Right atrium auricular region (tissue), 2 donors: ENCODE measurements at regions not wholly inside any gene's neighbourhood (a gene's known extent, or its start where the extent isn't known, plus 50 kb on each side); places are given as distances from the start of the nearest gene placed in this dataset.

Source experiments
- DNase-seq: peaks from one replicate; pipeline ENCODE4 v3.0.0-alpha.2; 2019; ENCODE audit warnings: low spot score
- H3K27ac ChIP-seq, 2 donors: fragments of 200-600 bp; sonication (generic); 1 replicate in 1 of 2; 2 replicates in 1 of 2; pipeline ENCODE4 v1.5.1; 2016 to 2019
- H3K27me3 ChIP-seq, 2 donors: fragments of 200-600 bp; sonication (generic); one replicate each; pipeline versions ENCODE4 v1.5.1 to v1.6.0; 2017 to 2019
- H3K36me3 ChIP-seq: fragments of 200-600 bp; sonication (generic); one replicate; pipeline ENCODE4 v1.5.1; 2016
- H3K4me1 ChIP-seq, 2 donors: fragments of 200-600 bp; sonication (generic); one replicate each; pipeline versions ENCODE4 v1.5.1 to v1.6.0; 2017 to 2019
- H3K4me3 ChIP-seq, 2 donors: fragments of 200-600 bp; sonication (generic); 1 replicate in 1 of 2; 2 replicates in 1 of 2; pipeline ENCODE4 v1.5.1; 2017 to 2019; ENCODE audit warnings: mild to moderate bottlenecking in 1 of 2, moderate library complexity in 1 of 2
- H3K9me3 ChIP-seq, 2 donors: fragments of 200-600 bp; sonication (generic); one replicate each; pipeline ENCODE4 v1.5.1; 2019
- TF ChIP-seq, protein P1 (sequence below), 2 donors: fragments of 200-600 bp; sonication (generic); IDR thresholded peaks; one replicate each; pipeline ENCODE4 v1.5.1; 2019; ENCODE audit warnings: antibody characterized with exemption in 2 of 2

DNA sequence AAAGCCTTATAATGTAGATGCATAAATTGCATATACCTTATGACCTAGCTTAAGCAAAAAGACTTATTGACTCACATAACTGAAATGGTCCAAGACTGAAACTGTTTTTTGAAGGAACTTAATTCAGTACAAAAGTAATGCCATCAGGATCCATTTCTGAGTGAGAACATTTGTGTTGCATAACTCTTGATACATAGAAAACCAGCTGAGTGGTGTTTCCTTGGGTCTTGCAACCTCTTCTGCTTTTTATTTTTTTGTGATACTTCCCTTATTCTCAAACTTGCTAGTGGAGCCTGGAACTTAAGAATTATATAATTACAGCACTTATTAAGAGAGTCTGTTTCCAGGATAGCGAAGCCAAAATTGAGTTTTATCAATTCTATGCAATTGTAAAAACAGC, 272.0 kb downstream of the MAN2A1 start:
- Histone ChIP-seq H3K36me3 (no peaks in the 10 kb centered on the region), H3K27me3 (no peaks in the 10 kb centered on the region), H3K4me1 (no peaks in the 10 kb centered on the region), H3K27ac (no peak overlapping the region), H3K4me3 (no peak overlapping the region), H3K9me3 (no peaks in the 10 kb centered on the region)
- TF ChIP-seq, protein P1, sequence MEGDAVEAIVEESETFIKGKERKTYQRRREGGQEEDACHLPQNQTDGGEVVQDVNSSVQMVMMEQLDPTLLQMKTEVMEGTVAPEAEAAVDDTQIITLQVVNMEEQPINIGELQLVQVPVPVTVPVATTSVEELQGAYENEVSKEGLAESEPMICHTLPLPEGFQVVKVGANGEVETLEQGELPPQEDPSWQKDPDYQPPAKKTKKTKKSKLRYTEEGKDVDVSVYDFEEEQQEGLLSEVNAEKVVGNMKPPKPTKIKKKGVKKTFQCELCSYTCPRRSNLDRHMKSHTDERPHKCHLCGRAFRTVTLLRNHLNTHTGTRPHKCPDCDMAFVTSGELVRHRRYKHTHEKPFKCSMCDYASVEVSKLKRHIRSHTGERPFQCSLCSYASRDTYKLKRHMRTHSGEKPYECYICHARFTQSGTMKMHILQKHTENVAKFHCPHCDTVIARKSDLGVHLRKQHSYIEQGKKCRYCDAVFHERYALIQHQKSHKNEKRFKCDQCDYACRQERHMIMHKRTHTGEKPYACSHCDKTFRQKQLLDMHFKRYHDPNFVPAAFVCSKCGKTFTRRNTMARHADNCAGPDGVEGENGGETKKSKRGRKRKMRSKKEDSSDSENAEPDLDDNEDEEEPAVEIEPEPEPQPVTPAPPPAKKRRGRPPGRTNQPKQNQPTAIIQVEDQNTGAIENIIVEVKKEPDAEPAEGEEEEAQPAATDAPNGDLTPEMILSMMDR (IDR thresholded peaks at IDR 0.05) = no peak
- DNase-seq = no peak

DNA sequence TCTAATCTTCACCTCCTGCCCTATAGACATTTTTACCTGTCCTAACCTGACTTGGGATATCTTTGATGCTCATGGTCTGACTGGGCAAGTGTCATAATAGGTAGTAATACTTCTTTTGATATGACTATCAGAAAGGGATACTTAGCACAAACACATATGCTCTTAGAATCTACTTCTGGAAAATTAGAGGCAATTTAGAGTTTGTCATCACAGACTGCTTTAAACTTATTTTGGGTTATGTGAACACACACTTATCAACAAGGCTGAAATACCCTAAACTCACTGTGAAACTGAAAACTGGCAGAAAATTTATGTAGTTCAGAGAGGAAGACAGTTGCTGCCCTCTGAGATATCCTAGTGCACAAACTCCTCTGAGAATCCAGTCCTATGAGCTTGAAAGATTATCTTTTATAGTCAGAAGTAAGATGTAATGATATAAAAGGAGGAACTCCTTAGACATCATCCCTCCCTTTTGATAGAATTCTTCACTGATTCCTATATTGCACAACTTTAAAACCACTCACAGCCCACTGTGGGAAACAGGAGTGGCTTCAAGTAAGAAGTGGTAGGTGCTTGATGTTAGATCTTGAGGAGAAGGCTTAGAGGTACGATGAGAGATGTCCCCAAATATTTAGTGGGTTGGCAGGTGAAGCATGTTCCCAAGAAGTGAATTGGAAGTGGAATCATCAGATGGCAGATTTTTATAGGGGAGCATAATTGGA, 273.3 kb downstream of the MAN2A1 start:
- Histone ChIP-seq H3K4me3 (no peak overlapping the region), H3K4me1 (no peaks in the 10 kb centered on the region), H3K9me3 (no peaks in the 10 kb centered on the region), H3K27ac (no peak overlapping the region), H3K36me3 (no peaks in the 10 kb centered on the region), H3K27me3 (no peaks in the 10 kb centered on the region)
- TF ChIP-seq, protein P1 (IDR thresholded peaks at IDR 0.05) = no peak
- DNase-seq = no peak

DNA sequence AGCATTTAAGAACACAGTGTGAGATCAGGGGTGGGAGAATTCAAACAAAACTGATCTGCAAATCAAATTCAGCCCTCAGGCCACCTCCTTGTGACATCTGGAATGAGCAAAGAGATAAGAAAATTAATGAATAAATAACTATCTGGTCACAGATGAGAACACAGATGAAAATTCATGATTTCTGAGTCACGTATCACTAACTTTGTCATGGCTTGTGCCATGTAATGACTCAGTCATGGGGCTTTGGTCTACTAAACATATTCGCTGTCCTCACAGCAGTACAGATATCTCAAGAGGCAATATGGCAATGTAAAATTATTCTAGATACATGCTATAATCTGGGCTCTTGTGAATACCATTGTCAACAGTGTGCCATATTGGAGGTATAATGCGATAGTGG, 274.4 kb downstream of the MAN2A1 start:
- H3K9me3 ChIP-seq = no peaks in the 10 kb centered on the region
- no peaks in the 10 kb centered on the region for H3K36me3 ChIP-seq
- TF ChIP-seq, protein P1 (IDR thresholded peaks at IDR 0.05) = no peak
- H3K27ac ChIP-seq = no peak overlapping the region
- no peaks in the 10 kb centered on the region for H3K4me1 ChIP-seq
- no peaks in the 10 kb centered on the region for H3K27me3 ChIP-seq
- H3K4me3 ChIP-seq = no peak overlapping the region
- DNase-seq = no peak

GRCh38 chr5:109965634-109966033, 275.9 kb downstream of the MAN2A1 start:
- Histone ChIP-seq H3K4me3 (no peak overlapping the region), H3K9me3 (no peaks in the 10 kb centered on the region), H3K4me1 (no peaks in the 10 kb centered on the region), H3K36me3 (no peaks in the 10 kb centered on the region), H3K27me3 (no peaks in the 10 kb centered on the region), H3K27ac (no peak overlapping the region)
- DNase-seq = no peak
- TF ChIP-seq, protein P1 (IDR thresholded peaks at IDR 0.05) = no peak

DNA sequence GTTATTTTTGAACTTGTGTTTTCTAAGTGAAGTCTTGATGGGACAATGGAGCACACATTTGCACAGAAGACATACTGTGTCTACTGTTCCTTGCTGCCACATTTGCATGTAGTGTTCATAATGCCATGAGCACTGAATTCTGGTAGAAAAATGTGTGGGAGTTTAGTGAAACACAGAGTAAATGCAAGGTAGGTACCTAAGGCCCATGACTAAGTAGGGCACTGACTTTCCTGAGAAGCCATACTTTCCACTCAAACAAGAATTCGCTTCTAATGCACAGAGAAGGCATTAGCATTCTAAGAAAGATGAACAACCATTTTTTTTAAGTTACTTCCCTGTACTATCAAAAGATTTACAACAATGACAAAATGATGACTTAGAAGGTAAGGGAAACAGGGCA, 282.2 kb downstream of the MAN2A1 start:
- H3K27ac ChIP-seq = no peak overlapping the region
- no peaks in the 10 kb centered on the region for H3K9me3 ChIP-seq
- H3K36me3 ChIP-seq = no peaks in the 10 kb centered on the region
- no peaks in the 10 kb centered on the region for H3K27me3 ChIP-seq
- TF ChIP-seq, protein P1 (IDR thresholded peaks at IDR 0.05) = no peak
- no peak for DNase-seq
- no peak overlapping the region for H3K4me3 ChIP-seq
- no peaks in the 10 kb centered on the region for H3K4me1 ChIP-seq

DNA sequence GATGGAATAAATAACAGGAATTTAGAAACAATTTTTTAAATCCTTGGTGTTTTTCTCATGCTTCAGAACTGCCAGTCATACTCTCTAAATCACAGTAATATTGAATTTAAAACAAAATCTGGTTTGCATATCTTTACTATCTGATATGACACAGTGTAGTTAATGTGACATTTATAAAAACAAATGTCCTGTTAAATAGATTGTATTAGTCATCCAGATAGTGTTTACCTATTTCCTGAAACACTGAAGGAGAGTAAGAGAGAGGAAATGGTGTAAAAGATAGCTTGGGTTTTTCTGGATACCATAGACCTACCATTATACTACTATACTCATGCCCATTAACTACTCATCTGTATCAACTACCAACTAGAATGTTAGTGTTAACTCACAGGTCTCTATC, 292.3 kb downstream of the MAN2A1 start:
- Histone ChIP-seq H3K4me1 (no peaks in the 10 kb centered on the region), H3K36me3 (no peaks in the 10 kb centered on the region), H3K27ac (no peak overlapping the region), H3K4me3 (no peak overlapping the region), H3K9me3 (no peaks in the 10 kb centered on the region), H3K27me3 (no peaks in the 10 kb centered on the region)
- TF ChIP-seq, protein P1 (IDR thresholded peaks at IDR 0.05) = no peak
- DNase-seq = no peak
